ENCODE measurements at regions not wholly inside any gene's neighbourhood (a gene's known extent, or its start where the extent isn't known, plus 50 kb on each side); places are given as distances from the start of the nearest gene placed in this dataset.
"Not testable (repeated sequence)": the region's sequence is repeated elsewhere in the genome, so short reads cannot be mapped to it uniquely, and the experiment has no call there.

- Mint-ChIP-seq H3K9me3 (no peaks in the 10 kb centered on the region), H3K4me1 (peaks cover 6% of the 10 kb centered on the region), H3K4me3 (no peak overlapping the region), H3K27me3 (no peaks in the 10 kb centered on the region), H3K36me3 (no peaks in the 10 kb centered on the region), H3K27ac (no peak overlapping the region)
- DNase-seq (ENCODE audit: low spot score in 2 of 2) (no peak), ATAC-seq (ENCODE audit: low read depth) (no peak)
These were observed 256.6 kb upstream of the SGK1 start for GRCh38 chr6:134574491-134574890.

- H3K9me3 Mint-ChIP-seq; H3K4me1 Mint-ChIP-seq; DNase-seq (ENCODE audit: low spot score in 2 of 2); H3K36me3 Mint-ChIP-seq; H3K27me3 Mint-ChIP-seq: not testable (repeated sequence)
- Mint-ChIP-seq H3K4me3 (peak overlapping the region; percentile 64), H3K27ac (peak overlapping the region; percentile 38)
- peak; percentile 58 for ATAC-seq (ENCODE audit: low read depth)
These were observed 252.1 kb upstream of the SGK1 start for GRCh38 chr6:134569996-134570395.

- Mint-ChIP-seq H3K4me1 (peaks cover under 1% of the 10 kb centered on the region), H3K9me3 (peaks cover 2% of the 10 kb centered on the region), H3K27ac (no peak overlapping the region), H3K27me3 (no peaks in the 10 kb centered on the region), H3K36me3 (no peaks in the 10 kb centered on the region), H3K4me3 (no peak overlapping the region)
- ATAC-seq (ENCODE audit: low read depth) (no peak), DNase-seq (ENCODE audit: low spot score in 2 of 2) (no peak)
These were observed 246.8 kb upstream of the SGK1 start for GRCh38 chr6:134564705-134565104.

GRCh38 chr6:134560019-134560418, 242.1 kb upstream of the SGK1 start:
- Mint-ChIP-seq H3K9me3 (no peaks in the 10 kb centered on the region), H3K36me3 (no peaks in the 10 kb centered on the region), H3K27me3 (no peaks in the 10 kb centered on the region), H3K27ac (no peak overlapping the region), H3K4me1 (no peaks in the 10 kb centered on the region), H3K4me3 (no peak overlapping the region)
- ATAC-seq (ENCODE audit: low read depth) (no peak), DNase-seq (ENCODE audit: low spot score in 2 of 2) (no peak)

GRCh38 chr6:134557509-134557908, 239.6 kb upstream of the SGK1 start:
- ATAC-seq (ENCODE audit: low read depth) (no peak), DNase-seq (ENCODE audit: low spot score in 2 of 2) (no peak)
- no peaks in the 10 kb centered on the region for H3K36me3 Mint-ChIP-seq
- no peaks in the 10 kb centered on the region for H3K4me1 Mint-ChIP-seq
- H3K9me3 Mint-ChIP-seq, result no peaks in the 10 kb centered on the region
- H3K4me3 Mint-ChIP-seq, result no peak overlapping the region
- no peaks in the 10 kb centered on the region for H3K27me3 Mint-ChIP-seq
- H3K27ac Mint-ChIP-seq, result no peak overlapping the region

- Mint-ChIP-seq H3K27me3 (no peaks in the 10 kb centered on the region), H3K36me3 (no peaks in the 10 kb centered on the region), H3K27ac (no peak overlapping the region), H3K4me1 (no peaks in the 10 kb centered on the region), H3K9me3 (no peaks in the 10 kb centered on the region), H3K4me3 (no peak overlapping the region)
- DNase-seq (ENCODE audit: low spot score in 2 of 2), result no peak
- no peak for ATAC-seq (ENCODE audit: low read depth)
These were observed 237.8 kb upstream of the SGK1 start for GRCh38 chr6:134555672-134556071.

GRCh38 chr6:134553936-134554335, 236.0 kb upstream of the SGK1 start:
- Mint-ChIP-seq H3K4me1 (no peaks in the 10 kb centered on the region), H3K27me3 (no peaks in the 10 kb centered on the region), H3K4me3 (no peak overlapping the region), H3K9me3 (no peaks in the 10 kb centered on the region), H3K27ac (no peak overlapping the region), H3K36me3 (no peaks in the 10 kb centered on the region)
- DNase-seq (ENCODE audit: low spot score in 2 of 2), result no peak
- ATAC-seq (ENCODE audit: low read depth), result no peak

GRCh38 chr6:134551245-134551960, 233.5 kb upstream of the SGK1 start:
- no peaks in the 10 kb centered on the region for H3K27me3 Mint-ChIP-seq
- no peak overlapping the region for H3K27ac Mint-ChIP-seq
- H3K4me3 Mint-ChIP-seq, result no peak overlapping the region
- ATAC-seq (ENCODE audit: low read depth) (no peak), DNase-seq (ENCODE audit: low spot score in 2 of 2) (no peak)
- no peaks in the 10 kb centered on the region for H3K36me3 Mint-ChIP-seq
- H3K9me3 Mint-ChIP-seq, result no peaks in the 10 kb centered on the region
- no peaks in the 10 kb centered on the region for H3K4me1 Mint-ChIP-seq

- no peaks in the 10 kb centered on the region for H3K27me3 Mint-ChIP-seq
- no peak overlapping the region for H3K27ac Mint-ChIP-seq
- ATAC-seq (ENCODE audit: low read depth) (no peak), DNase-seq (ENCODE audit: low spot score in 2 of 2) (no peak)
- H3K9me3 Mint-ChIP-seq, result no peaks in the 10 kb centered on the region
- H3K4me3 Mint-ChIP-seq, result no peak overlapping the region
- no peaks in the 10 kb centered on the region for H3K4me1 Mint-ChIP-seq
- H3K36me3 Mint-ChIP-seq, result no peaks in the 10 kb centered on the region
These were observed 232.7 kb upstream of the SGK1 start for GRCh38 chr6:134550604-134551003.

- DNase-seq (ENCODE audit: low spot score in 2 of 2) (no peak), ATAC-seq (ENCODE audit: low read depth) (no peak)
- no peaks in the 10 kb centered on the region for H3K4me1 Mint-ChIP-seq
- no peak overlapping the region for H3K27ac Mint-ChIP-seq
- no peaks in the 10 kb centered on the region for H3K9me3 Mint-ChIP-seq
- H3K27me3 Mint-ChIP-seq, result no peaks in the 10 kb centered on the region
- H3K4me3 Mint-ChIP-seq, result no peak overlapping the region
- H3K36me3 Mint-ChIP-seq, result no peaks in the 10 kb centered on the region
These were observed 231.9 kb upstream of the SGK1 start for GRCh38 chr6:134549854-134550253.

GRCh38 chr6:134546962-134547645, 229.2 kb upstream of the SGK1 start:
- Mint-ChIP-seq H3K4me1 (no peaks in the 10 kb centered on the region), H3K36me3 (no peaks in the 10 kb centered on the region), H3K27ac (no peak overlapping the region), H3K27me3 (no peaks in the 10 kb centered on the region), H3K4me3 (no peak overlapping the region), H3K9me3 (no peaks in the 10 kb centered on the region)
- DNase-seq (ENCODE audit: low spot score in 2 of 2) (no peak), ATAC-seq (ENCODE audit: low read depth) (no peak)

GRCh38 chr6:134544737-134545136, 226.8 kb upstream of the SGK1 start:
- DNase-seq (ENCODE audit: low spot score in 2 of 2) (no peak), ATAC-seq (ENCODE audit: low read depth) (no peak)
- H3K36me3 Mint-ChIP-seq, result no peaks in the 10 kb centered on the region
- H3K4me1 Mint-ChIP-seq, result no peaks in the 10 kb centered on the region
- no peaks in the 10 kb centered on the region for H3K9me3 Mint-ChIP-seq
- no peak overlapping the region for H3K4me3 Mint-ChIP-seq
- no peaks in the 10 kb centered on the region for H3K27me3 Mint-ChIP-seq
- no peak overlapping the region for H3K27ac Mint-ChIP-seq

- no peaks in the 10 kb centered on the region for H3K4me1 Mint-ChIP-seq
- DNase-seq (ENCODE audit: low spot score in 2 of 2), result no peak
- H3K36me3 Mint-ChIP-seq, result no peaks in the 10 kb centered on the region
- H3K27me3 Mint-ChIP-seq, result no peaks in the 10 kb centered on the region
- no peak overlapping the region for H3K4me3 Mint-ChIP-seq
- H3K9me3 Mint-ChIP-seq, result no peaks in the 10 kb centered on the region
- no peak for ATAC-seq (ENCODE audit: low read depth)
- H3K27ac Mint-ChIP-seq, result no peak overlapping the region
These were observed 225.2 kb upstream of the SGK1 start for GRCh38 chr6:134543128-134543527.

GRCh38 chr6:134541001-134541400, 223.1 kb upstream of the SGK1 start:
- DNase-seq (ENCODE audit: low spot score in 2 of 2) (no peak), ATAC-seq (ENCODE audit: low read depth) (no peak)
- H3K9me3 Mint-ChIP-seq, result no peaks in the 10 kb centered on the region
- no peak overlapping the region for H3K27ac Mint-ChIP-seq
- H3K36me3 Mint-ChIP-seq, result no peaks in the 10 kb centered on the region
- H3K4me3 Mint-ChIP-seq, result no peak overlapping the region
- no peaks in the 10 kb centered on the region for H3K27me3 Mint-ChIP-seq
- no peaks in the 10 kb centered on the region for H3K4me1 Mint-ChIP-seq

- H3K27ac Mint-ChIP-seq, result no peak overlapping the region
- no peak for DNase-seq (ENCODE audit: low spot score in 2 of 2)
- H3K36me3 Mint-ChIP-seq, result no peaks in the 10 kb centered on the region
- no peak for ATAC-seq (ENCODE audit: low read depth)
- no peaks in the 10 kb centered on the region for H3K4me1 Mint-ChIP-seq
- no peaks in the 10 kb centered on the region for H3K9me3 Mint-ChIP-seq
- H3K4me3 Mint-ChIP-seq, result no peak overlapping the region
- H3K27me3 Mint-ChIP-seq, result no peaks in the 10 kb centered on the region
These were observed 222.0 kb upstream of the SGK1 start for GRCh38 chr6:134539865-134540323.

All from memory B cell (primary cell).